Sigmoid colon (tissue), 6 donors: ENCODE measurements at regions not wholly inside any gene's neighbourhood (a gene's known extent, or its start where the extent isn't known, plus 50 kb on each side); places are given as distances from the start of the nearest gene placed in this dataset.
A peak's percentile ranks its signal among the peaks of the same experiment; 100 is the strongest.

Source experiments
- DNase-seq: peaks from one replicate; pipeline ENCODE4 v3.0.0-alpha.2; 2019
- H3K27ac ChIP-seq, 4 donors: fragments of 200-600 bp; sonication (generic); one replicate each; pipeline ENCODE4 v1.5.1; 2016 to 2019; ENCODE audit warnings: mild to moderate bottlenecking in 1 of 4
- H3K27me3 ChIP-seq, 3 donors: fragments of 200-600 bp; sonication (generic); one replicate each; pipeline ENCODE4 v1.5.1; 2019; ENCODE audit warnings: mild to moderate bottlenecking in 1 of 3
- H3K36me3 ChIP-seq, 4 donors: fragments of 200-600 bp; sonication (generic); one replicate each; pipeline ENCODE4 v1.5.1; 2016 to 2019
- H3K4me1 ChIP-seq, 4 donors: fragments of 200-600 bp; sonication (generic); one replicate each; pipeline ENCODE4 v1.5.1; 2017 to 2019
- H3K4me3 ChIP-seq, 4 donors: fragments of 200-600 bp; sonication (generic); one replicate each; pipeline ENCODE4 v1.5.1; 2017 to 2019; ENCODE audit warnings: mild to moderate bottlenecking in 2 of 4, moderate library complexity in 1 of 4
- H3K9me3 ChIP-seq, 4 donors: fragments of 200-600 bp in 3 of 4; sonication (generic) in 3 of 4; one replicate each; pipeline versions ENCODE4 v1.5.1 to v1.6.1; 2013 to 2019
- CTCF ChIP-seq, 4 experiments: fragments of 450-650 bp in 3 of 4; fragments of 200-600 bp in 1 of 4; IDR thresholded peaks; one replicate each; pipeline ENCODE4 v1.5.1; 2016 to 2019; ENCODE audit warnings: antibody characterized with exemption in 4 of 4, mild to moderate bottlenecking in 3 of 4, moderate library complexity in 2 of 4
- EP300 ChIP-seq, 4 donors: sonication (generic); formaldehyde crosslinking; IDR thresholded peaks; one replicate each; pipeline ENCODE4 v1.6.1; 2017; ENCODE audit warnings: antibody characterized with exemption in 4 of 4
- POLR2A ChIP-seq, 2 donors: fragments of 450-650 bp; IDR thresholded peaks; one replicate each; pipeline ENCODE4 v1.6.1; 2016; ENCODE audit warnings: antibody characterized with exemption in 2 of 2, mild to moderate bottlenecking in 2 of 2, moderate library complexity in 2 of 2
- POLR2AphosphoS5 ChIP-seq, 4 donors: sonication (generic); formaldehyde crosslinking; IDR thresholded peaks; one replicate each; pipeline ENCODE4 v1.6.1; 2017; ENCODE audit warnings: antibody characterized with exemption in 4 of 4
- WGBS, 2 donors: extraction: QIAGEN DNeasy Blood & Tissue Kit; methylation state at CpG; one replicate each; pipeline ENCODE4 v1.1.7; 2013; 5-methylcytosine and 5-hydroxymethylcytosine counted together
- intact Hi-C: fragments of 100-400 bp; cut with DNase I; formaldehyde crosslinking; loops from one replicate; pipeline ENCODE4 v1.15.1; 2023
- donor health status: healthy with polysubstance abuse.
- donor health status: healthy.

DNA sequence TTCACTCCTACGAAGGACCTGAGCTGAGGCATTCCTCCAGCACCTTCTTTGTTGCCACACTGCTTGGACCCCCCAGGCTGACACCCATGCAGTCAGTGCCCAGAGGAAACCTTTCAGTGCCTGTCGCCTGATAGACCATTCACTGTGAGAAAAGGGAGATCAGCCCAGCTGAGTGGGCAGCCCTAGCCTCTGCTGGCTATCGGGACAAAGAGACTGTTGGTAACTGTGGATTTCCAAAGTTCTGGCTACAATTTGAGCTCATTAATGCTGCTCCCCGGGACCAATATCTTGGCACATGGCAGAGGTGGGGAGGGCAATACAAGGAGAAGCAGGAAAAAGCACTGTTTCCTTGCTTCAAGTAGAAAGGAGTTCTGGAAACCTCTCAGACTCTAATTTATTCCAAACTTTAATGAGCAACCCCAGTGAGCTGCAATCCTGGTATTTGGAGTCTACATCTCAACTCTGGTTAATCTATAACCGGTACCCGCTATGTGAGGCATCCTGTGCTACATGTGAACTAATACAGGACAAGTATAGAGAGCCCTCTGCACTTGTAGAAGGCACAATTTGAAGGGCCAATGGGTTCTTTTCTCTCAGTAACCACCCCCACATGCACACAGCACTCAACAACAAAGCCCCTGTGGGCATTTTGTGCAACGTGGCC is 200.7 kb upstream of the NCAM1 start:
- H3K36me3 ChIP-seq: no peaks in the 10 kb centered on the region
- DNase-seq: peak; percentile 29
- no peak for TF ChIP-seq POLR2AphosphoS5 (IDR thresholded peaks at IDR 0.05)
- TF ChIP-seq POLR2A (IDR thresholded peaks at IDR 0.05): no peak
- TF ChIP-seq EP300 (IDR thresholded peaks at IDR 0.05): no peak
- TF ChIP-seq CTCF (IDR thresholded peaks at IDR 0.05): no peak
- no peaks in the 10 kb centered on the region for H3K27me3 ChIP-seq
- H3K4me1 ChIP-seq: peaks cover 0 to 29% (median 5%) of the 10 kb centered on the region in 4 donors
- intact Hi-C loops: no loop called here
- 71 to 84% methylated on average over 7 of the region's 7 CpGs for WGBS, 2 donors
- H3K4me3 ChIP-seq: no peak overlapping the region
- H3K27ac ChIP-seq: no peak overlapping the region
- no peaks in the 10 kb centered on the region for H3K9me3 ChIP-seq

GRCh38 chr11:112761911-112762706 is 199.1 kb upstream of the NCAM1 start:
- Histone ChIP-seq H3K27me3 (no peaks in the 10 kb centered on the region), H3K4me3 (no peak overlapping the region), H3K27ac (no peak overlapping the region), H3K4me1 (peaks cover 0 to 26% (median 2%) of the 10 kb centered on the region in 4 donors), H3K36me3 (no peaks in the 10 kb centered on the region), H3K9me3 (no peaks in the 10 kb centered on the region)
- TF ChIP-seq POLR2AphosphoS5 (IDR thresholded peaks at IDR 0.05): no peak
- TF ChIP-seq CTCF (IDR thresholded peaks at IDR 0.05): no peak
- TF ChIP-seq EP300 (IDR thresholded peaks at IDR 0.05): no peak
- no peak for TF ChIP-seq POLR2A (IDR thresholded peaks at IDR 0.05)
- DNase-seq: peak; percentile 42
- intact Hi-C loops: no loop called here
- 70 to 83% methylated on average over 6 of the region's 6 CpGs for WGBS, 2 donors

DNA sequence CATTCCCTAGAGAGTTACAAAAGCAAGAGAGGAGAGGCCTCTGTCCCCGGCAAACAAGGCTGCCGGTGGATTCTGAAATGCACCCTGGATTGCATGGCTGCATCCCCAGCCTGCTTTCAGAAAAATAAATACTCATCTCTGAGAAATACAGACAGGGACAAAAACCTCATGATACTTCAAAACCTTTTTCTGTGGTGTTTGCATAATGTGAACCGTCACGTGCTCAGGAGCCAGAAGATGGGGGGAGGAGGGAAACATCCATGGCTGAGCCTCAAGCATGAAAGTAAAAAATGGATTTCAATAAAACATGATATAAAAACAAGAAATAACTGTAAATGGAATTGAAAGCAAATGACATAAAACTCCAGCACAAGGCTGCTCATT is 198.5 kb upstream of the NCAM1 start:
- 55 to 66% methylated on average over 4 of the region's 4 CpGs for WGBS, 2 donors
- no peak overlapping the region for H3K27ac ChIP-seq
- no peak overlapping the region for H3K4me3 ChIP-seq
- peaks cover 0 to 22% (median 2%) of the 10 kb centered on the region in 4 donors for H3K4me1 ChIP-seq
- no peaks in the 10 kb centered on the region for H3K36me3 ChIP-seq
- intact Hi-C loops: no loop called here
- no peaks in the 10 kb centered on the region for H3K27me3 ChIP-seq
- no peak for TF ChIP-seq POLR2A (IDR thresholded peaks at IDR 0.05)
- no peak for TF ChIP-seq EP300 (IDR thresholded peaks at IDR 0.05)
- DNase-seq: peak; percentile 24
- no peaks in the 10 kb centered on the region for H3K9me3 ChIP-seq

DNA sequence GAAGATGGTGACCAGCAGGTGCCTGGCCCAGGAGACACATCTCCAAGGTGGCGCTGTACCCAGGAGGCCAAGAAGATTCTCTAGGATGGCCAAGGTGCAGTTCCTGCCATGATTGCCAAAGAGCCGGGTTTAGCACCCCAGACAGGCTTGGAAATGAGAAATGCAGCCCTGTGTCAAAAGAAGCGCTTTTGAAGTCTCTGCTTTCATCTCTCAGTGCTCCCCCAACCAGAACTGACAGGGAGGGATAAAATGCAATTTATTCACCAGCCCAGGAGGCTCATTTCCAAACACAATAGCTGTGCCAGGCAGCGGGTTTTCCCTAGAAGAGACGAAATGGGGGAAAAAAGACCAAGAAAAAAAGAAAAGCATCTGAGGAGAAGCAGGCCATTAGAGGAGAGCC is 195.9 kb upstream of the NCAM1 start:
- TF ChIP-seq POLR2AphosphoS5 (IDR thresholded peaks at IDR 0.05) (no peak), CTCF (IDR thresholded peaks at IDR 0.05) (no peak), EP300 (IDR thresholded peaks at IDR 0.05) (no peak), POLR2A (IDR thresholded peaks at IDR 0.05) (no peak)
- intact Hi-C loops: no loop called here
- no peaks in the 10 kb centered on the region for H3K9me3 ChIP-seq
- peaks cover 0 to 6% (median 3%) of the 10 kb centered on the region in 4 donors for H3K4me1 ChIP-seq
- no peak for DNase-seq
- whole genome bisulfite sequencing, 2 donors: 85 to 91% methylated on average over 5 of the region's 5 CpGs
- H3K4me3 ChIP-seq: no peak overlapping the region
- no peaks in the 10 kb centered on the region for H3K27me3 ChIP-seq
- H3K27ac ChIP-seq: no peak overlapping the region
- H3K36me3 ChIP-seq: no peaks in the 10 kb centered on the region

DNA sequence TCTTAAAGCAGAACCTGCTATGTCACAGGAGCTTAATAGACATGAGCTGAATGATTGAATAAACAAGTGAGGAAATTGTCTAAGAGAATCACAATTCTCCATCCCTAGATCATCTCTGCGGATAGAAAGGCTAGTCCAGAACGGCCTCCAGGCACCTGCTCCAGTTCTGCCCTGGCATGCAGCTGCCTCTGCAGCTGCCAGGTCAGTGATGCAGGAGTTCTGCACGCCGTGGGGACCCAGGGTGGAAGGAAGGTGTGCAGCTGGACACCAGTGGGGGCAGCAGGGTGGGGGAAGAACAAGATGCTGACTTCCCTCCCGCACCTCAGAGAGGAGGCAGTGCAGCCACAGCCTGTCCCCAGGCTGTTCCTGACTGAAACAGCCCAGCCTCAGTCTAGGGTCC is 192.1 kb upstream of the NCAM1 start:
- intact Hi-C loops: no loop called here
- Histone ChIP-seq H3K9me3 (no peaks in the 10 kb centered on the region), H3K27ac (no peak overlapping the region), H3K36me3 (no peaks in the 10 kb centered on the region), H3K4me1 (peaks cover 0 to 6% (median 0%) of the 10 kb centered on the region in 4 donors), H3K4me3 (no peak overlapping the region), H3K27me3 (no peaks in the 10 kb centered on the region)
- no peak for DNase-seq
- WGBS, 2 donors: 68 to 78% methylated on average over 5 of the region's 5 CpGs
- TF ChIP-seq EP300 (IDR thresholded peaks at IDR 0.05) (no peak), POLR2A (IDR thresholded peaks at IDR 0.05) (no peak), CTCF (IDR thresholded peaks at IDR 0.05) (no peak), POLR2AphosphoS5 (IDR thresholded peaks at IDR 0.05) (no peak)
